HPDE6-E6E7 (cell line): ENCODE measurements at regions not wholly inside any gene's neighbourhood (a gene's known extent, or its start where the extent isn't known, plus 50 kb on each side); places are given as distances from the start of the nearest gene placed in this dataset.
"Not testable (repeated sequence)": the region's sequence is repeated elsewhere in the genome, so short reads cannot be mapped to it uniquely, and the experiment has no call there.

ENCODE experiments used
- DNase-seq: peaks from one replicate; pipeline ENCODE4 v3.0.0; 2011; ENCODE audit warnings: missing footprints; ENCODE audit errors: extremely low spot score

DNA sequence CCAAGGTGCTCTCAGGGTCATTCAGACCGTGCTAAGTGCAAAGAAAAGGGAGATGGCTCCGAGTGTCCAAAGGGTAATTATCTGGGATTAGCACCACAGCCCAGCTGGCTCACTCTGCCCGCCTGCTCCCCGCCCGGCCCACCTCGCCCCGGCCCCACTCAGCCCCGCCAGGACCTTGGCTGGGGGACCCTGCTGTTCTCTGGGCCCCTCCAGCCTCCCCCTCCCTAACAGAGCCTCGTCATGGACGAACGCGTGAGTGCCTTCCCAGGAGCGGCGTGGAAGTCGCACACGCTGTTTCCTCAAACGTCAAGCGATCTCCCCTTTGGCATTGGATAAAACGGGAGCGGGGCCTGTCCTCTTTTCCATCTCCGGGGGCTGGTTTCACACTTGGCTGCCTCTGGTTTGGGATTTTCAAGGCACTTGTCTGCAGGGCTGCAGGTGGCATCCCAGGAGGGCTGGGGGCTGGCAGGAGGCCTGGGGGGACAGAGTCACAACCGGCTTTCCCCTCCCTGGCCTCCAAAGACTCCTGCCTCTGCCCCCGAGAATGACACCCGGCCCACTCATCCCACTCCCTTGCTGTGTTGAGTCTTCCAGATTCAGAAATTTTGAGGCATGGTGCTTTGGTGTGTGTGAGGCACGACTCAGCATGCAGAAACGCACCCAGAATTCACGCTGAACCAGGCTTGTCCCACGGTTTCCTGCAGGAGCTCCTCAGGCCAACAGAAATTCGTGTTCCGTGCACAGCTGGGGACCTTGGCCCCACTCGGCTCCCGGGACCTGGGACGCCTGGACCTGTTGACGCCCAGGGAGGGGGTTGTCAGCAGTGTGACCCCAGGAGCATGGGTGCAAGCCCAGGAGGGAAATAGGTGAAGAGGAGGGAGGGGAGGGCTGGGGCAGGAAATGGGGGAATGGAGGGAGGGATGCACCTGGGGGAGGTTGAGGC is 110.0 kb downstream of the PDGFA start:
- DNase-seq = no peak

DNA sequence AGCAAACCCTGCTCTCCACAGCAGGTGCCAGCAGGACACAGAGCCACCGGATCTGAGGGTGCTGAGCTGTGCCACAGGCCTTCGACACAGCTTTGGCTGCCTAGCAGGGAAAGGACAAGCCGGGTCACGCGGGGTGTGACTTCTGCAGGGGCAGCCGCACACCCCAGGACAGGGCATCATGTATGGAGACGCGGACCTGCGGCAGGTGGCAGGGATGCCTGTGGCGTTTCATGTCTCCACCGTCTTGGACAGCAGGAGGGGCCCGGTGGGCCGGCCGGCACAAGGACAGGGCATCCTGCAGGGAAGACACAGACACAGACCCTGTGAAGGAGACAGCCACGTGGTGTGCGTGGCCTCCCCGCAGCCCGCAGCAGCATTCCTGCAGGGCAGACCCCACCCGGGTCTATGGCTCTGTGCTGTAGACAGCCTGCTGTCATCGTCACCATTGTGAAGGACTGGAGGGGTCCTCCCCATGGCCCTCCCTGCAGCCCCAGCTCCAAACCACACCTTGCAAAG is 109.2 kb downstream of the PDGFA start:
- DNase-seq = no peak

DNA sequence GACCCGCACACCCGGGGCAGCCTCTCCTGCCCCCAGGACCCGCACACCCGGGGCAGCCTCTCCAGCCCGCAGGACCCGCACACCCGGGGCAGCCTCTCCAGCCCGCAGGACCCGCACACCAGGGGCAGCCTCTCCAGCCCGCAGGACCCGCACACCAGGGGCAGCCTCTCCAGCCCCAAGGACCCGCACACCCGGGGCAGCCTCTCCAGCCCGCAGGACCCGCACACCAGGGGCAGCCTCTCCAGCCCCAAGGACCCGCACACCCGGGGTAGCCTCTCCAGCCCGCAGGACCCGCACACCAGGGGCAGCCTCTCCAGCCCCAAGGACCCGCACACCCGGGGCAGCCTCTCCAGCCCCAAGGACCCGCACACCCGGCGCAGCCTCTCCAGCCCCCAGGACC is 108.5 kb downstream of the PDGFA start:
- not testable (repeated sequence) for DNase-seq

GRCh38 chr7:411677-412312 is 107.9 kb downstream of the PDGFA start:
- DNase-seq = no peak

GRCh38 chr7:412313-412710 is 107.3 kb downstream of the PDGFA start:
- no peak for DNase-seq

DNA sequence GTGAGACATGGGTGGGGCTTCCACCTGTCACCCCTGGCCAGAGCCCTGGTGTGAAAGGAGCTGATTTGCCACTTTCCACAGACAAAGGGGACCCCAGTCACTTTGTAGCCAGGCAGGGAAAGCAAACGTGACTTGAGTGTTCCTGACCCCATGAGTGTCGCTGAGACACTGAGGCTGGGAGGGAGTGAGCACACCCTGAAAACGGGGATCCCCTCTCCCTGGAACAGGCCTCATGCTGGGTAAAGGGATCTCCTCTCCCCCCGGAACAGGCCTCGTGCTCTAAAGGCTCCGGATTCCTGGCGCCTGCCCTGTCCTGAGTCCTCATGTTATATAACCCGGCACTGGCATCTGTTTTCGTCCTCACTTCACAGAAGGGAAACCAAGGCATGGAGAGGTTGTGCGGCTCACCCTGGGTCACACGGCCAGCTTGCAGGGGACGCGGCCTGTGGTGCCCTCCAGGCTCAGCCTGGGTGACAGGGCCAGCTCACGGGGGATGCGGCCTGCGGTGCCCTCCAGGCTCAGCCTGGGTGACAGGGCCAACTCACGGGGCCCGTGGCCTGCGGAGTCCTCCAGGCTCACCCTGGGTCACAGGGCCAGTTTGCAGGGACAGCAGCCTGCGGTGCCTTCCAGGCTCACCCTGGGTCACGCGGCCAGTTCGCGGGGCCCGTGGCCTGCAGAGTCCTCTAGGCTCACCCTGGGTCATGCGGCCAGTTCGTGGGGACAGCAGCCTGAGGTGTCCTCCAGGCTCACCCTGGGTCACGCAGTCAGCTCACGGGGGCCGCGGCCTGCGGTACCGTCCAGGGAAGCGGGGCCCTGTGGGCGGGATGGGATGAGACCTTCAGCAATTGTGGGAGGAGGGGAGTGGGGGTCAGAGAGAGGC is 104.7 kb downstream of the PDGFA start:
- no peak for DNase-seq

GRCh38 chr7:415646-416525 is 103.8 kb downstream of the PDGFA start:
- no peak for DNase-seq

- DNase-seq = no peak
These were observed 102.7 kb downstream of the PDGFA start for GRCh38 chr7:416761-417624.

DNA sequence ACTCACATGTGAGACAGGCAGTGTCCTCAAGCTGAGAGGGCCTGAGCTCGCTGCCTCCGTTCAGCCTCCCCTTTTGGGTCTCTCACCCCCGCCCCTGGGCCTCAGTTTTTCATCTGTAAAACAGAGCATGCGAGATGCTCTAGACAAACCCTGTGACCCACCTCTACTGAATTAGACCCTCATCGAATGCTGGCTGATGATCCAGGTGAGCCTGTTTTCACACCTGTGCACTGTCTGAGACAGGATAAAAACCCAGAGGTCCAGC is 102.1 kb downstream of the PDGFA start:
- no peak for DNase-seq

DNA sequence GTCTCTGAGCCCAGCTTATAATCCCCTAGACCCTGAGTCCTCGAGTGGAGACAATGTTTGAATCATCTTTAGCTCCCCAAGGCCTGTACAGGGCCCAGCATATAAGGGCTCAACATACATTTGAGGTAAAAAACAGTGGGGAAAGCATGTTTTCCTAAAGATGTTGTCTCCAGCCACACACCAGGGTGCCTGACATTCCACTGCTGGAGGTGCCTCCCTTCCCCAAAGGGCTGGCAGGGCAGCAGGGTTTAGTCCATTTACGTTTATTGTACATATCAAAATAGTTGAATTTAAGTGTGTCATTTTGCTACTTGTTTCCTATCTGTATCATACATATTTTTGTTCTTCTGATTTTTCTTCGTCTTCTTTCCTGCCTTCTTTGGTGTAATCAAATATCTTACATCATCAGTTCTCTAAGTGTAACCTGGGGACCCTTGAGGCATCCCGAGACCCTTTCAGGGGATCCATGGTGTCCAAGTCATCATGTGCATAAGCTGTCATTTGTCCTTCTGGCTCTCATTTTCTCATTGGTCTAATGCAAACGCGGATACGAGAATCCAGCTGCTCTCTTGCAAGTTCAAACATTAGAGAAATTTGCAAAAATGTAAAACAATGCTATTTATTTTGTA is 101.6 kb downstream of the PDGFA start:
- DNase-seq = no peak

- DNase-seq = no peak
These were observed 100.9 kb downstream of the PDGFA start for GRCh38 chr7:418636-419280.

DNA sequence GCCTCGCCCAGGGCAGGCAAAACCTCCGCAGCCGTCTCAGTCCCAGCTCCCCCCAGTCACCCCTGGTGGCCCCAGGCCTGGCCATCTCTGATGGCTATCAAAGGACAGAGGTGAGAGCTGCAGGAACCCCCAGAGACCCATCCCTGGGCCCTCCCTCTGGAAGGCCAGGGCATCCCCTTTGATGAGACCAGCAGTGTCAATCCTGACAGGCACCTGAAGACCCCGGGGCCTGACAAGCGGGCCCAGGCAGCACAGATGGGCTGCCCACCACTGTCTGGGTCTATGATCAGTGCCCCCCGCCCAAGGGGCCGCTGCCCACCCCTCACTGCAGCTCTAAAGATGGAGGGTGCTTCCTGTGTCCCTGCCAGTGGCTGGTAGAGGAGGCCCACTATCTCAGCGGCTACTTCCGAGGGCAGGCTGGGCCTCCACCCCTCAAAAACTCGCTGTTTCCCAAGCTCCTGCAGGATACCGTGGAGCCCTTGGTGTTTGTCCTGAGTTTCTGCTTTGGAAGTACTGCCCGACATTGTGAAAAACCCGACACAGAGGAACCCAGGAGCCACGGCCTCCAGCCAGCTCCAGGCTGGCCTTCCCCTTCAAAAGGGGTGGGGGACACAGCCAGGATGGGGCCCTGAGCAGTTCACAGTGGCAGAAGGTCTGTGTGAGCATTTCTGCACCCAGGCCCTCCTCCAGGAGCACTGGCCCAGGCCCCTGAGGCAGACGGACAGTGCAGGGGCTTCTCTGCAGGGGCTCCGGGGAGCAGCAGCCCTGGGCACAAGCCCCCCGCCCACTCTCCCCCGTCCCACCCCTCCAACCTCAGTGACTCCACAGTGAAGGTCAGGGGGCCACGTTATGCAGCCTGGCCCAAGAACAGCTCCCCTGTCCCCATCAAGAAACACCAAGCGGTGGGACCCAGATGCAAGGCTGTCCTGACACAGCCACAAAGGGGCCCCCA is 99.2 kb downstream of the PDGFA start:
- no peak for DNase-seq

- no peak for DNase-seq
These were observed 98.3 kb downstream of the PDGFA start for GRCh38 chr7:421136-421991.

DNA sequence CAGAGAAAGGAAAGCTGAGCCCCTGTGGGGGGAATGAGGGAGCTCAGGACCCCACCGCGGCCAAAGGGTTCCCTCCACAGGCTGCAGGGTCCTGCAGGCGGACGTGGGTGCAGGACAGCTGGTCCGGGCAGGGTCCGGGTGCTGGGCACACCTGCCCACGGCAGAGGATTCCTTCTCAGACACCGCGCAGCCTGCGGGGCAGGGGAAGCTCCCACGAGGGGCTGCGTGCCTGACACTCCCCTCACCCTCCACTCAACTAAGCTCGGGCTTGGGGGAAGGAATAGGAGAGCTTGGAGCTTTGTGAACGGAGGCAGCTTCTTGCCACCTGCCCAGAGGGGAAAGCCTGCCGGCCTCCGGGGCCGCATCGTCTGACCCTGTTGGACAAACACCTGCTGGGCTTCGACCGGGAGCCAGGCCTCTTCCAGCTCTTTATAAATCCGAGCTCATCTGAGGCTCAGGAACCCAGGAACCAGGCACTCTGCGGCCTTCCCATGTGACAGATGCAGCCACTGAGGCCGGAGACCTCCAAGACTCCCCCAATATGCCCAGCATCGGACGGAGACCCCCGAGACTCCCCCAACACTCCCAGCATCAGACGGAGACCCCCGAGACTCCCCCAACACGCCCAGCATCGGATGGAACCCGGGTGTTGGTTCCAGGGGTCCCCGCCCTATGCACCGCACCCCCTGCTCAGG is 97.3 kb downstream of the PDGFA start:
- DNase-seq = no peak

DNA sequence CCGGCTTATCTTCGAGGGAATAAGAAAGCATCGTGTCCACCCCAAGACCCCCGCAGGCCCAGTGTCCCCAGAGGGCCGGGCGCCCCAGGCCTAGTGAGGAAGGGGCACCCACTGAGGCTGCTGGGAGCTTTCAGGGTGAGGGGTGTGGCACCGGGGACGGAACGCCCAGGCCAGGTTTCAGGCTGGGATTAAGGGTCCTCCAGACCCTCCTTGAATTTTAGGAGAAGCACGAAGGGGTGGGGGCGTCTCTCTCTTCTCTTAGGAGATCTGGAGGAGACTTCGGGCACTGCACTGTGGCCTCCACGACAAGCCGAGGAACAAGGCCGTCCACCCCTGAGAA is 96.8 kb downstream of the PDGFA start:
- DNase-seq = no peak
